ENCODE measurements at regions not wholly inside any gene's neighbourhood (a gene's known extent, or its start where the extent isn't known, plus 50 kb on each side); places are given as distances from the start of the nearest gene placed in this dataset.

Small RNA genes lying in the stretch of these regions (small RNA-seq; reads per million reads assigned to genes)
- gene AL391987.6 = 0 reads per million in 2 donors

Data from adrenal gland (tissue), 2 donors.